Urinary bladder (tissue), 3 donors: ENCODE measurements at regions not wholly inside any gene's neighbourhood (a gene's known extent, or its start where the extent isn't known, plus 50 kb on each side); places are given as distances from the start of the nearest gene placed in this dataset.

Experiments
- DNase-seq: peaks from one replicate; pipeline ENCODE4 v3.0.0-alpha.2; 2015; ENCODE audit errors: extremely low spot score
- H3K27ac ChIP-seq: one replicate; pipeline ENCODE4 v1.5.1; 2013; ENCODE audit warnings: low read depth, mild to moderate bottlenecking, moderate library complexity
- H3K36me3 ChIP-seq: one replicate; pipeline ENCODE4 v1.6.1; 2013; ENCODE audit warnings: mild to moderate bottlenecking, moderate library complexity; ENCODE audit not compliant: insufficient read depth
- H3K4me1 ChIP-seq: one replicate; pipeline ENCODE4 v1.6.1; 2013; ENCODE audit warnings: mild to moderate bottlenecking, moderate library complexity; ENCODE audit not compliant: insufficient read depth
- H3K4me3 ChIP-seq: one replicate; pipeline ENCODE4 v1.5.1; 2013; ENCODE audit warnings: low read depth, low read length
- WGBS: extraction: QIAGEN DNeasy Blood & Tissue Kit; methylation state at CpG from one replicate; pipeline ENCODE4 v1.1.7; 2013; 5-methylcytosine and 5-hydroxymethylcytosine counted together
- donor health status: healthy with polysubstance abuse.
- donor health status: healthy.

- WGBS, result 60% methylated on average over 3 of the region's 3 CpGs
- Histone ChIP-seq H3K4me1 (no peaks in the 10 kb centered on the region), H3K36me3 (no peaks in the 10 kb centered on the region), H3K4me3 (no peak overlapping the region), H3K27ac (no peak overlapping the region)
- no peak for DNase-seq
These were observed 68.6 kb upstream of the FOXP4 start for GRCh38 chr6:41477572-41477971.

GRCh38 chr6:41483943-41484342 is 62.2 kb upstream of the FOXP4 start:
- H3K36me3 ChIP-seq, result no peaks in the 10 kb centered on the region
- H3K4me1 ChIP-seq, result no peaks in the 10 kb centered on the region
- H3K27ac ChIP-seq, result no peak overlapping the region
- no peak for DNase-seq
- no peak overlapping the region for H3K4me3 ChIP-seq
- 83% methylated on average over 1 of the region's 1 CpG for WGBS

- Histone ChIP-seq H3K4me1 (no peaks in the 10 kb centered on the region), H3K4me3 (no peak overlapping the region), H3K27ac (no peak overlapping the region), H3K36me3 (no peaks in the 10 kb centered on the region)
- WGBS, result 84% methylated on average over 9 of the region's 9 CpGs
- no peak for DNase-seq
These were observed 58.2 kb upstream of the FOXP4 start for GRCh38 chr6:41487860-41488432.

DNA sequence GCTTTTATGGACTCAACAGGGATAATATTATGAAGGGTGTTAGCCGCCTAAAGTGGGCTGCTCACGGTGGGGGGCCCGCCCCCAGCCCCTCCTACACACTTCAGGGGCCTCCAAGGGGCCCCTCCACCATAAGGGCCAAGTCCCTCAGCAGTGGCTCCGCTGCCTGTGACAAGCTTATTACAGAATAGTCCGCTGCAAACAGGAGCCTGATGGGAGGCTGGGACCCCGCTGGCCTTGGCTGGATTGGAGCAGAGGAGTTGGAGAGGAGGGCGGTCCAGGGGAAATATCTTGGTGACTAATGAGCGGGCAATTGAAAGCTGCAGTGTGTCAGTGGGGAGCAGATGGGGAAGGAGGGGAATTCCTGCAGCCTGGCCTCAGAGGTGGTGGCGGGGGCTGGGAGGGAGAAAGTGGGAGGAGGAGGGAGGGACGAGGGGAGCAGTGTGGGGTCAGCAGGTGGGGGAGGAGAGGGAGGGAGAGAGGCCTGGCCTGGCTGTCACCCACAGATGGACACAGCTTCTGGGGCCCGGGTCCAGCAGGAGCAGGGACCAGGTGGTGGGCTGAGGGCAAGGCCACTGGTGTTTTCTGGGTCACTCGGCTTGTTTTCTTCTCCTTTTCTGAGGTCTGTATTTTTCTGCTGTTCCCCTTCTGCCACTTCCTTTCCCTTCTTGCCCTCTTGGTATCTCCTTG is 57.6 kb upstream of the FOXP4 start:
- Histone ChIP-seq H3K36me3 (no peaks in the 10 kb centered on the region), H3K27ac (no peak overlapping the region), H3K4me3 (no peak overlapping the region), H3K4me1 (no peaks in the 10 kb centered on the region)
- 50% methylated on average over 12 of the region's 12 CpGs for WGBS
- no peak for DNase-seq

DNA sequence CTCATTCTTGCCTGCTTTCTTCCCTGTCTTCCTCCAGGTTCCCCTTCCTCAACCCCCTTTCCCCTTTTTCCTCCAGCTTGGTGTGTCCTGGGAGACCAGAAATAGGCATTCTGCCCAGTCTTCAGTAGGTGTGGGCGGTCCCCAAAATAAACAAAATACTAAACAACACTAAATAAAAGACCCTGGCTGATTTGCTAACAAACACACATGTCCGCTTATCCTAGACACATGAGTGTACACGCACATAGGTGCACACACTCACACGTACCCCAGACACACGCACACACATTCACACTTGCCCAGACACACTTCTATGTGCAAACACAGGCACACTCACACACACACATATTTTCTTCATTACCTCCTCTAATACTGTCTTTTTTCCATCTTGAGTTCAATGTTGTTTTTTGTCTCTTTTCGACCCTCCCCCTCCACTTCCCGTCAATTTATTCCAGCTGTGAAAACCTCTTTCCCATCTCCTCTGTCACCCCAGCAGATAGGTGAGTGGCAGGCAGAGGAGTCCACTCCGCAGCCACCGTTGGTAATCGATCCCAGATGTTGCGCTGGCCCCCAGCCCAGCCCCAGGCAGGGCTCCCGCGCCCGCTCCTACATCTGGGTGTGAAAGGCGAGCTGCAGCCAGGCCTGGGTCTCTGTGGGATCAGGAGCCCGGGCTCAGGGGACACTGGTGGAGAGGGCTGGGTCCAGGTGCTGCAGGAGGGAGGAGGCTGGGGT is 56.9 kb upstream of the FOXP4 start:
- DNase-seq, result no peak
- Histone ChIP-seq H3K36me3 (no peaks in the 10 kb centered on the region), H3K27ac (no peak overlapping the region), H3K4me1 (no peaks in the 10 kb centered on the region), H3K4me3 (no peak overlapping the region)
- 56% methylated on average over 16 of the region's 16 CpGs for WGBS

DNA sequence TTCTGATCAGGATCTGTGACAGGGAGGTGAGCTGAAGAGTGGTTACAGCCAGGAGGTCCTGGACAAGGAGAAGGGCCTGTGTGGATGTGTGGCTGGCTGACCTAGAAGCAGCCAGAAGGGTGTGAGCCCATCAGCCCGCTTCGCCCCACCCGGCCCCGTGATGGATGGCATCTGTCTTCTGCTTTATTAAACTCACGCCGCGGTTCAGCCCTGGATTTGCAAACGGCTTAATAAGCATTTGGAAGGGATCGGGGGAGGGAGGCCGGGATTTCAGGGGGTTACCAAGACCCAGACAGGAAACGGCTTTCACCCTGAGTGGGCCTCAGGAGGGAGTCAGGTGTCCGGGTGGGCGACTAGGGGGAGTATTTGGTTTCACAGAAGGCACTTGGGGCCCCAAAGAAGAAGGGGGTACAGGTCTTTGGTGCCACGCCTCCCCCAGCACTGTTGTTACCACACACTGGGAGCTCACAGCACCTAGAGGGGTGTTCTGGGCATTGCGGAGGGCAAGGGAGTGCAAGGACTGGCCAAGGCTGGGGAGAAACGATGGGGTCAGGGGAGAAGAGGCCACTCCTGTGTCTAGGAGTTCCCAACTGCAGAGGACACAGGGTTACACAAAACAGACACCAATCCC is 53.8 kb upstream of the FOXP4 start:
- 45% methylated on average over 16 of the region's 16 CpGs for WGBS
- H3K27ac ChIP-seq, result no peak overlapping the region
- H3K4me3 ChIP-seq, result no peak overlapping the region
- no peaks in the 10 kb centered on the region for H3K4me1 ChIP-seq
- no peaks in the 10 kb centered on the region for H3K36me3 ChIP-seq
- DNase-seq, result no peak

DNA sequence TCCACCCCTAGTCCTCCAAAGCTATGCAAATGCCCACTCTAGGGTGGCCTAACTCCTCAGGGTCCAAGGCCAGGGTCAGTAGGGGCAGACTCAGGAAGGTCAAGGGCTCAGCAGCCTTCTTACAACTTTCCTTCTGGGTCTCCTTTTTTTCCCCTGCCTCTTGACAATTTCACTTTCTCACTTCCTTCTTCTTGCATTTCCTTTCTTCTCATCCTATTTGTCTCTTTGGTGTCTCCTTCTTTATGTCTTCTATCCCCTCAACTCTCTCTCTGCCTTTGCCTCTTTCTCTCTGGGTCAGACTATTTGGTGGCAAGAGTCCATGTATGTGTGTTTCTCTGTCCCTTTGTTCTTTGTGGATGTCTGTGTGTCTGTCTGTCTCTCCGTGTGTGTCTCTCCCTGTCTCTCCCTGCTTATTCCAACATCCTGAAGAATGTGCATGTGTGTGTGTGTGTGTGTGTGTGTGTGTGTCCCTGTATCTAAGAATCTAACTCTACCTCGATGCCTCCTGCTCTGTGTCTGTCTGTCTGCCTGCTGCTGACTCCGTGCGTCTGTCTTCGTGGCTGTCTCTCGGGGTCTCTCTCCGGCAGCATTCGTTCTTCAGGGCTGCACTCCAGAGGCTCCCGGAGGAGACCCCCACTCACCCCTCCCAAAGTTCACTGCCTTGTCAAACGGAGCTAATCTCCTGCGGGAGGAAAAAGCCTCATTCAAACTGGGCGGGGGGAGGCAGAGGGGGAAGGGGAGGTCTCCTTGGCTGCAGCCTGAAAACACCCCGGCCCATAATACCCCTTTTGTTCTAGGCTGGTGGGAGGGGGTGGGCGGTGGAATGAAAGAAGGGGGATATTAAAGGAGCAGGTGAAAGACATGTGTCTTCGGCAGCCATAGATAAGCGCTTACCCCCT is 51.7 kb upstream of the FOXP4 start:
- WGBS, result 44% methylated on average over 16 of the region's 16 CpGs
- DNase-seq, result no peak
- Histone ChIP-seq H3K36me3 (no peaks in the 10 kb centered on the region), H3K4me1 (no peaks in the 10 kb centered on the region), H3K4me3 (no peak overlapping the region), H3K27ac (no peak overlapping the region)
